Breast epithelium (tissue), 3 donors: ENCODE measurements at regions not wholly inside any gene's neighbourhood (a gene's known extent, or its start where the extent isn't known, plus 50 kb on each side); places are given as distances from the start of the nearest gene placed in this dataset.

Source experiments
- CTCF ChIP-seq, 3 donors: fragments of 450-650 bp; IDR thresholded peaks; one replicate each; pipeline ENCODE4 v1.5.1; 2016 to 2017; ENCODE audit warnings: antibody characterized with exemption in 3 of 3, mild to moderate bottlenecking in 3 of 3, moderate library complexity in 3 of 3
- POLR2A ChIP-seq: fragments of 450-650 bp; IDR thresholded peaks from one replicate; pipeline ENCODE4 v1.6.1; 2016; ENCODE audit warnings: antibody characterized with exemption, mild to moderate bottlenecking, moderate library complexity
- POLR2AphosphoS5 ChIP-seq, 3 donors: sonication (generic); formaldehyde crosslinking; IDR thresholded peaks; one replicate each; pipeline ENCODE4 v1.6.1; 2017; ENCODE audit warnings: antibody characterized with exemption in 3 of 3

- TF ChIP-seq CTCF (IDR thresholded peaks at IDR 0.05), result no peak
- no peak for TF ChIP-seq POLR2A
- no peak for TF ChIP-seq POLR2AphosphoS5 (IDR thresholded peaks at IDR 0.05)
Observed at GRCh38 chr15:62676891-62677290, 365.7 kb upstream of the TPM1 start.
